GM23248 (cell line): ENCODE measurements at regions not wholly inside any gene's neighbourhood (a gene's known extent, or its start where the extent isn't known, plus 50 kb on each side); places are given as distances from the start of the nearest gene placed in this dataset.

Source experiments
- EZH2 ChIP-seq: fragments of 200-600 bp; sonication (generic); IDR thresholded peaks from 2 replicates; pipeline ENCODE4 v1.6.1; 2018; ENCODE audit warnings: antibody characterized with exemption, mild to moderate bottlenecking; ENCODE audit not compliant: insufficient read depth, poor library complexity, severe bottlenecking
- EZH2phosphoT487 ChIP-seq: fragments of 200-600 bp; sonication (generic); IDR thresholded peaks from 2 replicates; pipeline ENCODE4 v1.6.1; 2018; ENCODE audit warnings: antibody characterized with exemption, moderate library complexity, mild to moderate bottlenecking, low read depth; ENCODE audit not compliant: insufficient read depth

DNA sequence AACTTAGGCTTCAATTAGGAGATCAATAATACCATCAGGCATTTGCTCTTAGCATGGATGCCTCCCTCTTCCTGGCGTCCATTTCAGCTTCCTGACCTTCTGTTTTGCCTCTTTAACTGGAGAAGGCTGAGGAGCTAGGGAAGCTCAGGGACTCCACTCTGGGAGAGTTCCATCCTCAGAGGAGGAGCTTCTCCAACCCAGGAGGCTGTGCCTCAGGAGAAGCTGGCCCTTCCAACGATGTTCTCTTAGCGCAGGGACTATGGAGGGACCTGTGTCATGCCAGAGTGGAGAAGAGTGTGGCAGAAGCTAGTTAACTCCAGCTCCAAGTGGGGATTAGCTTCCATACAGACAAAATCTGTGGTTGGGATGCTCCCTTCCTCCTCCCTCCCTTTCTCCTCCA is 58.0 kb downstream of the KCNA5 start:
- TF ChIP-seq EZH2 (no peak), EZH2phosphoT487 (no peak)
